AG04450 (cell line): ENCODE measurements at regions not wholly inside any gene's neighbourhood (a gene's known extent, or its start where the extent isn't known, plus 50 kb on each side); places are given as distances from the start of the nearest gene placed in this dataset.

ENCODE experiments used
- CTCF ChIA-PET: fragments of 300-600, 350-600 bp; formaldehyde crosslinking; extraction: SDS; loops from one replicate; lab custom pipeline; 2022; ENCODE audit warnings: antibody characterized with exemption, inconsistent platforms; lab: Charles Lee
- POLR2A ChIA-PET: fragments of 350-600 bp; formaldehyde crosslinking; extraction: SDS; loops from one replicate; lab custom pipeline; 2021; ENCODE audit warnings: antibody characterized with exemption, inconsistent platforms; lab: Yijun Ruan, JAX
- DNase-seq: peaks from one replicate; pipeline ENCODE4 v3.0.0-alpha.2; 2011; ENCODE audit warnings: low read depth, low spot score
- H3K27ac ChIP-seq: one replicate; pipeline ENCODE4 v1.5.1; 2012; ENCODE audit warnings: low read depth, low read length, control low read depth
- H3K27me3 ChIP-seq: one replicate; pipeline ENCODE4 v1.6.0; 2012; ENCODE audit warnings: low read length; ENCODE audit not compliant: control insufficient read depth, insufficient read depth
- H3K4me3 ChIP-seq: 2 replicates; pipeline ENCODE4 v1.5.1; 2011; ENCODE audit warnings: mild to moderate bottlenecking, low read depth, low read length, control low read depth
- H3K9me3 ChIP-seq: 2 replicates; pipeline ENCODE4 v1.5.1; 2012; ENCODE audit warnings: low read length; ENCODE audit not compliant: control insufficient read depth, insufficient read depth
- CTCF ChIP-seq: IDR thresholded peaks from 2 replicates; pipeline ENCODE4 v1.5.1; 2011; ENCODE audit warnings: low read depth, low read length, control low read depth, inconsistent platforms

DNA sequence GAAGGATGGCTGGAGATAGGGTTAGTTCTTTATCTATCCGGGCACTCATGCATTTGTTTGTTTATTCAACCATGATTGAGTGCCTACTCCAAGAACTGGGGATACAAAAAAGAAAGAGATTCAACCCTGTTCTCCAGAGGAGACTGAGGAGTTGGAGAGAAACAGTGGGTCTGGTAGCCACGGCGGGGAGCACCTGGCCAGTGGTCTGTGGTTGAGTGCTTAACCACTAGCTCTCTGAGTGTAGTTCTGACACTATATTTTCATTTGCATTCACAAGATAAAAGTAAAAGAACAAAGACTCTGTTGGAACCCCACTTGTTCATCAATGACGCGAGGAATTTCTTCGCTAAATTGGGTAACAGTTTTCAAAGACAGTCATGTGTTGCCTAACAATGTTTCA lies 295.5 kb upstream of the MSX2 start:
- H3K4me3 ChIP-seq: no peak overlapping the region
- CTCF ChIA-PET: interaction anchor here (2.4 kb wide), 1 partner anchor 9 kb away, joined by 16 read pairs; no protein-coding TSS in a partner anchor
- H3K27ac ChIP-seq: no peak overlapping the region
- DNase-seq: no peak
- POLR2A ChIA-PET: no interaction called here
- no peak for TF ChIP-seq CTCF
- no peaks in the 10 kb centered on the region for H3K9me3 ChIP-seq
- H3K27me3 ChIP-seq: peaks cover 2% of the 10 kb centered on the region

GRCh38 chr5:174430940-174431339 lies 293.4 kb upstream of the MSX2 start:
- ChIA-PET CTCF (interaction anchor here (1.0 to 1.5 kb wide), 3 partner anchors 11 to 363 kb away, joined by 3 to 7 read pairs (median 4); no protein-coding TSS in a partner anchor), POLR2A (no interaction called here)
- Histone ChIP-seq H3K4me3 (no peak overlapping the region), H3K27ac (no peak overlapping the region), H3K27me3 (peaks cover 6% of the 10 kb centered on the region), H3K9me3 (no peaks in the 10 kb centered on the region)
- no peak for TF ChIP-seq CTCF
- DNase-seq: no peak

GRCh38 chr5:174431504-174431903 lies 292.9 kb upstream of the MSX2 start:
- POLR2A ChIA-PET: interaction anchor here (0.6 kb wide), 1 partner anchor 141 kb away, joined by 5 read pairs; no protein-coding TSS in a partner anchor
- no peak for DNase-seq
- CTCF ChIA-PET: interaction anchor here (1.3 to 1.5 kb wide), 2 partner anchors 12 to 362 kb away, joined by 4 to 7 read pairs; no protein-coding TSS in a partner anchor

GRCh38 chr5:174433098-174433497 lies 291.3 kb upstream of the MSX2 start:
- peaks cover 4% of the 10 kb centered on the region for H3K27me3 ChIP-seq
- no peak for DNase-seq
- no peak overlapping the region for H3K4me3 ChIP-seq
- H3K9me3 ChIP-seq: no peaks in the 10 kb centered on the region
- ChIA-PET CTCF (no interaction called here), POLR2A (no interaction called here)
- no peak for TF ChIP-seq CTCF
- H3K27ac ChIP-seq: no peak overlapping the region

More at GRCh38 chr5:174431504-174431903, 292.9 kb upstream of the MSX2 start:
- H3K27ac ChIP-seq: no peak overlapping the region
- H3K9me3 ChIP-seq: no peaks in the 10 kb centered on the region
- no peak for TF ChIP-seq CTCF
- no peak overlapping the region for H3K4me3 ChIP-seq
- peaks cover 4% of the 10 kb centered on the region for H3K27me3 ChIP-seq

- Histone ChIP-seq H3K27ac (no peak overlapping the region), H3K9me3 (no peaks in the 10 kb centered on the region), H3K27me3 (peaks cover 4% of the 10 kb centered on the region), H3K4me3 (no peak overlapping the region)
- no peak for DNase-seq
- no peak for TF ChIP-seq CTCF
- CTCF ChIA-PET: interaction anchor here (0.9 to 2.9 kb wide), 2 partner anchors 11 to 17 kb away, joined by 3 to 13 read pairs; no protein-coding TSS in a partner anchor
- POLR2A ChIA-PET: no interaction called here
Observed at GRCh38 chr5:174436750-174437149, 287.6 kb upstream of the MSX2 start.
